ENCODE measurements at regions not wholly inside any gene's neighbourhood (a gene's known extent, or its start where the extent isn't known, plus 50 kb on each side); places are given as distances from the start of the nearest gene placed in this dataset.

GRCh38 chr19:24033963-24034342 is 53.0 kb upstream of the ZNF254 start:
- TF ChIP-seq, protein P1, sequence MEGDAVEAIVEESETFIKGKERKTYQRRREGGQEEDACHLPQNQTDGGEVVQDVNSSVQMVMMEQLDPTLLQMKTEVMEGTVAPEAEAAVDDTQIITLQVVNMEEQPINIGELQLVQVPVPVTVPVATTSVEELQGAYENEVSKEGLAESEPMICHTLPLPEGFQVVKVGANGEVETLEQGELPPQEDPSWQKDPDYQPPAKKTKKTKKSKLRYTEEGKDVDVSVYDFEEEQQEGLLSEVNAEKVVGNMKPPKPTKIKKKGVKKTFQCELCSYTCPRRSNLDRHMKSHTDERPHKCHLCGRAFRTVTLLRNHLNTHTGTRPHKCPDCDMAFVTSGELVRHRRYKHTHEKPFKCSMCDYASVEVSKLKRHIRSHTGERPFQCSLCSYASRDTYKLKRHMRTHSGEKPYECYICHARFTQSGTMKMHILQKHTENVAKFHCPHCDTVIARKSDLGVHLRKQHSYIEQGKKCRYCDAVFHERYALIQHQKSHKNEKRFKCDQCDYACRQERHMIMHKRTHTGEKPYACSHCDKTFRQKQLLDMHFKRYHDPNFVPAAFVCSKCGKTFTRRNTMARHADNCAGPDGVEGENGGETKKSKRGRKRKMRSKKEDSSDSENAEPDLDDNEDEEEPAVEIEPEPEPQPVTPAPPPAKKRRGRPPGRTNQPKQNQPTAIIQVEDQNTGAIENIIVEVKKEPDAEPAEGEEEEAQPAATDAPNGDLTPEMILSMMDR (conservative IDR thresholded peaks at IDR 0.05; ENCODE audit: low read depth in 2 of 2): no peak
- TF ChIP-seq POLR2AphosphoS5 (IDR thresholded peaks at IDR 0.05; ENCODE audit: low read depth): no peak
- no peak for TF ChIP-seq CREB1 (CRISPR knock-in tag; IDR thresholded peaks at IDR 0.05; ENCODE audit: low read depth)
- no peak for TF ChIP-seq ZNF331 (CRISPR knock-in tag; IDR thresholded peaks at IDR 0.05; ENCODE audit: low read depth)
- no peak for TF ChIP-seq EZH2 (IDR thresholded peaks at IDR 0.05; ENCODE audit: low read depth, unreplicated experiment)
- TF ChIP-seq REST (IDR thresholded peaks at IDR 0.05; ENCODE audit: unreplicated experiment): no peak
- TF ChIP-seq, protein P2, sequence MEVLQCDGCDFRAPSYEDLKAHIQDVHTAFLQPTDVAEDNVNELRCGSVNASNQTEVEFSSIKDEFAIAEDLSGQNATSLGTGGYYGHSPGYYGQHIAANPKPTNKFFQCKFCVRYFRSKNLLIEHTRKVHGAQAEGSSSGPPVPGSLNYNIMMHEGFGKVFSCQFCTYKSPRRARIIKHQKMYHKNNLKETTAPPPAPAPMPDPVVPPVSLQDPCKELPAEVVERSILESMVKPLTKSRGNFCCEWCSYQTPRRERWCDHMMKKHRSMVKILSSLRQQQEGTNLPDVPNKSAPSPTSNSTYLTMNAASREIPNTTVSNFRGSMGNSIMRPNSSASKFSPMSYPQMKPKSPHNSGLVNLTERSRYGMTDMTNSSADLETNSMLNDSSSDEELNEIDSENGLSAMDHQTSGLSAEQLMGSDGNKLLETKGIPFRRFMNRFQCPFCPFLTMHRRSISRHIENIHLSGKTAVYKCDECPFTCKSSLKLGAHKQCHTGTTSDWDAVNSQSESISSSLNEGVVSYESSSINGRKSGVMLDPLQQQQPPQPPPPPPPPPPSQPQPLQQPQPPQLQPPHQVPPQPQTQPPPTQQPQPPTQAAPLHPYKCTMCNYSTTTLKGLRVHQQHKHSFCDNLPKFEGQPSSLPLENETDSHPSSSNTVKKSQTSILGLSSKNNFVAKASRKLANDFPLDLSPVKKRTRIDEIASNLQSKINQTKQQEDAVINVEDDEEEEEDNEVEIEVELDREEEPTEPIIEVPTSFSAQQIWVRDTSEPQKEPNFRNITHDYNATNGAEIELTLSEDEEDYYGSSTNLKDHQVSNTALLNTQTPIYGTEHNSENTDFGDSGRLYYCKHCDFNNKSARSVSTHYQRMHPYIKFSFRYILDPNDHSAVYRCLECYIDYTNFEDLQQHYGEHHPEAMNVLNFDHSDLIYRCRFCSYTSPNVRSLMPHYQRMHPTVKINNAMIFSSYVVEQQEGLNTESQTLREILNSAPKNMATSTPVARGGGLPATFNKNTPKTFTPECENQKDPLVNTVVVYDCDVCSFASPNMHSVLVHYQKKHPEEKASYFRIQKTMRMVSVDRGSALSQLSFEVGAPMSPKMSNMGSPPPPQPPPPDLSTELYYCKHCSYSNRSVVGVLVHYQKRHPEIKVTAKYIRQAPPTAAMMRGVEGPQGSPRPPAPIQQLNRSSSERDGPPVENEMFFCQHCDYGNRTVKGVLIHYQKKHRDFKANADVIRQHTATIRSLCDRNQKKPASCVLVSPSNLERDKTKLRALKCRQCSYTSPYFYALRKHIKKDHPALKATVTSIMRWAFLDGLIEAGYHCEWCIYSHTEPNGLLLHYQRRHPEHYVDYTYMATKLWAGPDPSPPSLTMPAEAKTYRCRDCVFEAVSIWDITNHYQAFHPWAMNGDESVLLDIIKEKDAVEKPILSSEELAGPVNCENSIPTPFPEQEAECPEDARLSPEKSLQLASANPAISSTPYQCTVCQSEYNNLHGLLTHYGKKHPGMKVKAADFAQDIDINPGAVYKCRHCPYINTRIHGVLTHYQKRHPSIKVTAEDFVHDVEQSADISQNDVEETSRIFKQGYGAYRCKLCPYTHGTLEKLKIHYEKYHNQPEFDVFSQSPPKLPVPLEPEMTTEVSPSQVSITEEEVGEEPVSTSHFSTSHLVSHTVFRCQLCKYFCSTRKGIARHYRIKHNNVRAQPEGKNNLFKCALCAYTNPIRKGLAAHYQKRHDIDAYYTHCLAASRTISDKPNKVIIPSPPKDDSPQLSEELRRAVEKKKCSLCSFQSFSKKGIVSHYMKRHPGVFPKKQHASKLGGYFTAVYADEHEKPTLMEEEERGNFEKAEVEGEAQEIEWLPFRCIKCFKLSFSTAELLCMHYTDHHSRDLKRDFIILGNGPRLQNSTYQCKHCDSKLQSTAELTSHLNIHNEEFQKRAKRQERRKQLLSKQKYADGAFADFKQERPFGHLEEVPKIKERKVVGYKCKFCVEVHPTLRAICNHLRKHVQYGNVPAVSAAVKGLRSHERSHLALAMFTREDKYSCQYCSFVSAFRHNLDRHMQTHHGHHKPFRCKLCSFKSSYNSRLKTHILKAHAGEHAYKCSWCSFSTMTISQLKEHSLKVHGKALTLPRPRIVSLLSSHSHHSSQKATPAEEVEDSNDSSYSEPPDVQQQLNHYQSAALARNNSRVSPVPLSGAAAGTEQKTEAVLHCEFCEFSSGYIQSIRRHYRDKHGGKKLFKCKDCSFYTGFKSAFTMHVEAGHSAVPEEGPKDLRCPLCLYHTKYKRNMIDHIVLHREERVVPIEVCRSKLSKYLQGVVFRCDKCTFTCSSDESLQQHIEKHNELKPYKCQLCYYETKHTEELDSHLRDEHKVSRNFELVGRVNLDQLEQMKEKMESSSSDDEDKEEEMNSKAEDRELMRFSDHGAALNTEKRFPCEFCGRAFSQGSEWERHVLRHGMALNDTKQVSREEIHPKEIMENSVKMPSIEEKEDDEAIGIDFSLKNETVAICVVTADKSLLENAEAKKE (CRISPR knock-in tag; IDR thresholded peaks at IDR 0.05): no peak
- TF ChIP-seq EZH2phosphoT487 (IDR thresholded peaks at IDR 0.05; ENCODE audit: unreplicated experiment): no peak
- TF ChIP-seq NANOG (IDR thresholded peaks at IDR 0.05; ENCODE audit: borderline replicate concordance): no peak
- TF ChIP-seq JUNB (IDR thresholded peaks at IDR 0.05; ENCODE audit: unreplicated experiment): no peak
